HG03064 (cell line): ENCODE measurements at regions not wholly inside any gene's neighbourhood (a gene's known extent, or its start where the extent isn't known, plus 50 kb on each side); places are given as distances from the start of the nearest gene placed in this dataset.

Source experiments
- ATAC-seq: cut with Tn5 transposase; IDR thresholded peaks from one replicate; pipeline ENCODE4 v1.9.1; 2021; ENCODE audit warnings: low read depth; ENCODE audit not compliant: unreplicated experiment

DNA sequence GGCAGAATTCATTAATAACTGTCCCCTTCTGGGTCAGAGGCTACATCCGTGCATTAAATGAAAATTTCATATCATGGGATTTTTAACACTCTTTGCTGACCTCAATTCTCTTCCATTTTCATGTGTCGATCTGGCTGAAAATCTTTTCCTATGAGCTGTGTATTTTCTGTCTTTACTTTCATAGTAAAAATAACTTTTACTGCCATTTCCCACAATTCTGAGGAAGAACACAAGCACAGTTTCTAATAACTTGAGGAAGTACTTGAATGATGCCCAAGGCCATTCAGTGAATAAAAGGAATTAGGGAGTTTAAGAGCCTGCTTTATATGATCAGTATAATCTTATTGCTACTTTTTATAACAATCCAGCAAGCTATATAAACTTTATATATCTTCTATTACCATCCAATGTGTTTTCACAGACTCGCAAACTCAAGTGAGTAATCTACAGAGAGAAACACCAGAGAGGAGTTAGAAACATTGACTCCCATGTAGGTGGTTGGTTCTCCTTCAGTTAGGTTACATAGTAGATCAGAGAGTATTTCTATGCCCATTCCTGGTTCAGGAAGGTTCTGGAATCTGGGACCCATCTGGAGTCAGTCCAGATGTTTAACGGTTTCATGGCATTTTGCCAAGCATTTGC, 340.0 kb downstream of the FBXO15 start:
- ATAC-seq = no peak

DNA sequence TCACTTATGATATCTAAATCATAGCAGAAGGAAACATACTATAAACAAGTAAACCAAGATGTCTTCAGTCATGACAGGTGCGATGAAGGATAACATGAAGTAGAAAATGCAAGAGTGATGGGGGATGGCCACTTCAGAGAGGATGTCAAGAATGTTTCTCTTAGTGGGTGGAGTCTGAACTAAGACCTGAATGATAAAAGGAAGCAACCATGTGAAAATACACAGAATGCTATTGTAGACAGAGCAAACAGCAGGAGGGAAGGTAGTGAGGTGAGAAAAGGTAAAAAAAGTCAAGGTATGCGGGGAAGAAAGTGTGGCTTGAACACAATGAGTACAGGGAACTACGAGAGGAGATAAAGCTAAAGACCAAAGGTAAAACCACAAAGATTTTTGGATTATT, 341.6 kb downstream of the FBXO15 start:
- ATAC-seq = no peak

DNA sequence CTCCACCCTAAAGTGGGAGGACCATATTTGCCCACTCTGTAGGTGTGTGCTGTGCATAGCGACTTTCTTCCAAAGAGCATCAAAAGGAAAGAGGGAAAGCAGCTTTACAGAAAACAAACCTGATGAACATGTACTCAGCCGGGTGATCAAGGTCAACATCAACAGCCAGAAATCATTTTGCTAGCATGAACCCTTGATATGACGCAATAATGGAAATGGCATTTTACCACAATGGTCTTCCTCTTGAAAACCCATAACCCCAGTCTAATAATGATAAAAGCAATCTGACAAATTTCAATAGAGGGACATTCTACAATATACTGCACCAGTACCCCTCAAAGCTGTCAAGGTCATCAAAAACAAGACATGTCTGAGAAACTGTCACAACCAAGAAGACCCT, 350.2 kb downstream of the FBXO15 start:
- no peak for ATAC-seq

DNA sequence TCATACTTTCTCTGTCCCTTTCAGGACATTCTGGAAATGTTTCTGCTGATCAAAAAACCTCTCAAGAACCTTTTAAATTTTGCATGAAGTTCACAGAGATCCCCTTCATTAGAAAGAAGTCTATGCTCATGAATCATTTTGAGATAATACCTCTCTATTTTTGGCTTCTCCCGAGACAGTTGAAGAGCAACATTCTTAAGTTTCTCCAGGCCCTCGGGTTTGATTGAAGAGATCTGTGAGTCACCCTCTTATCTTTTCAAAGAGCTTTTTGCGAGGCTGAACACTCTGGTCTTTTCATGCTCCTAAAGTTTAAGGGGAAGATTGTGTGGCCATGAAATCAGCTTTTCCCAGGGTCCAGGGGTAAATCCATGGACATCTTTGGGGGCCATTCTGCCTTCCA, 354.2 kb downstream of the FBXO15 start:
- ATAC-seq = no peak

DNA sequence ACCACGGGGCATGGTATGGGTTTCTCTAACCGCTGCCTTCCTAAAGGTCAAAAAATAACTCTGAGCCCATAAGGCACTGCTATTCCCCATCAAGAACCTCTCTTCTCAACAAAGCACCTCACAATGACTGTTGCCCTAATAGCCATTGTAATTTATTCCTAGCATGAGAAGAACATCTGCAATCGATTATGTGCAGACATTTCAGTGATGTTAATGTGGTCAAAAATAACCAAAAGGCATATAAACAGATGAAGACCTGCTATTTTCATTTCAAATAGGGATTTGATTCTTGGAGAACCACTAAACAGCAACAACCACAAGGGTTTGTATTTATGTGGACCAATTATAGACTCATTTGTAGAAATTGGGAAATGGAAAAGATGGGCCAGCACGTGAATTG, 356.6 kb downstream of the FBXO15 start:
- no peak for ATAC-seq

DNA sequence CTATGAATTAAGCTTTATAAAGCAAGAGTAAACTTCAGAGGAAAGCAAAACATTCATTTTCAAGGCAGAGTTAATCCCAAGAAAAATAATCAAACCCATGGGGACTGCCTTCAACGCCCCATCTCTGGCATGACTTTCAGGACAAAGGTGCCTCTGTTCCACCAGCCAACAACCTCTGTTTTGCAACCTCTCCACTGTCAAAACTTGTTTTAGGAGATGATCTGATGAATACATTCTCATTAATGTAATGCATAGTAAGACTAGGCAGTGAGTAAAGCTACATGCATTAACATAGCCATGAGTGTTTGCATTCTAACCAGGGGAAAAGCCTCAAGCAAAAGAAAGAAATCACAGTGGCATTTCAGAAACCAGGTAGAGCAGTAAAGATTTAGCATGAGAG, 357.0 kb downstream of the FBXO15 start:
- no peak for ATAC-seq

DNA sequence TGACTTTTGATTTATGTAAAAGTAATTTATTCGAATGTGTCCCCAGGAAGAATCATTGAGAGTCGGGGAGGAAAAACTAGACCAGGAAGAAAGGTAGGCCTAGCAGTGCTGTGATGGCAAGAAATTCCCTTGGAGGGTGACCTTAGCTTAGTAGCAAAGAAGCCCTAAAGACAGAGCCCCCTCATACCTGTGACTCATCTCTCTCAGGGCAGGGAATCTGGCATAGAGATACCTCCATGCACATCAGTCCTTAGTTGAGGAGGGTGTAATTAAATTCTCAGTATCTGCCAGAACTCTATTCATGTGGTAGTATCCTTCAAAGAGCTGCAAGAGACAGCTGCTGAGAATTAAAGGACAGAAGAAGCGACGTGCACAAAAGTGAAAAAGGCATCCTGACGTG, 360.3 kb downstream of the FBXO15 start:
- ATAC-seq = no peak

DNA sequence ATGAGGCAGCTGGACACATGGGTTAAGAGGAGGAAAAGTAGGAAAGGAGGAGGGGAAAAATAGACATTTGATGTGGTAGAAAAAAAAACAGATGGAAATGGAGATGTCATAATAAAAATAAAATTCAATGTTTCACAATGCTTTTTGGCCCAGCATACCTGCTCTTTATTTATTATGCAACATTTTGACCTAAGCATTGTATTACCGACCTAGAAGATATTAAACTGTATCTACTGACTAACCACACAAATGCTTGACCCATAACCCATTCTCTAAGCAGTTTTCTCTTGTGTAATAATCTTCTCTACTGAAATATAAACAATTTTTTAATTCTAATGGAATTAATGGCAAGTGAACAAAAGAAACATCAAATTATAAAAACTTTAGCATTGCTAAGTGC, 362.3 kb downstream of the FBXO15 start:
- ATAC-seq = no peak

DNA sequence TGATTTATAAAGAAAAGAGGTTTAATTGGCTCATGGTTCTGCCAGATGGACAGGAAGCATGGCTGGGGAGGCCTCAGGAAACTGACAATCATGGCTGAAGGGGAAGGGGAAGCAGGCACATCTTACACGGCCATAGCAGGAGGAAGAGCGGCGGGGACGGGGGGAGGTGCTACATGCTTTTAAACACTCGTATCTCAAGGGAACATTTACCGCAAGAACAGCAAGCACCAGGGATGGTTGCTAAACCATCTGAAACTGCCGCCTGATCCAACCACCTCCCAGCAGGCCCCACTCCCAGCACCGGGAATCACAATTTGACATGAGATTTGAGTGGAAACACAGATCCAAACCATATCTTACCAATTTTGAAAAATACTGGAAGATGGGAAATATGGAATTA, 362.8 kb downstream of the FBXO15 start:
- ATAC-seq = no peak

DNA sequence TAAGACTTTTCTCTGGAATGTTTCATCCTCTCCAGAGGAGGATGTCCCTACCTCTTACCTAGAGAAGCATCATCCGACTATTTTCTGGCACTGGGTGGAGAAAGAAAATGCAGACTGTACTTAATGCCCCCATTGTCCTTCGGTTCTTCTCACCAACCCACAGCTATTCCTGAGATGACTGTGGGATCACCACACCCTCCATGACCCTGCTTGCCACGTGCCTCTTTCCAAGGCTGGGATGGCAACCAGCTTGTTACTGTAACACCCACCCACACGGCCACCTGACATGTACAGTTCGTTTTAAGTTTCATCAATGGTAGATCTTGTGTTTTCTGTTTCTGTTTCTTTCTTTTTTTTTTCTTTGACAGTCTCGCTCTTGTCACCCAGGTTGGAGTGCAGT, 365.2 kb downstream of the FBXO15 start:
- ATAC-seq = no peak

DNA sequence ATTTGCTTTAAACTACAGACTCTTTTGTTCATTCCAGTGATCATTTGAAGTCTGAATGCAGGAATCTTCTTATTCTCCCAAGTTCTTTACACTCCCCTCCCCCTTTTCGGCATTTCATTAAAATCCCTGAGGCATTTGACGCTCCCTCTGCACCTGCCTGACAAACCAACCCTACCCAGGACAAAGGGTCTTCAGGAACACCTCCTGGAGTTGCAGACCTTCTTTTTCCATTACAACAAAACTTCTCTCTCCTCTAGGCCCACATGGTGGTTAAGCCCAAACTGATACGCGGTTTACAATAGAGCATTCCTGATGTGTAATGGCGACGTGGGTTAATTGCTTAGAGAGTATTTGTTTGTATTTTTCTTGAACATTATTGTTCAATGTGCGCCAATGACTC, 367.4 kb downstream of the FBXO15 start:
- no peak for ATAC-seq

DNA sequence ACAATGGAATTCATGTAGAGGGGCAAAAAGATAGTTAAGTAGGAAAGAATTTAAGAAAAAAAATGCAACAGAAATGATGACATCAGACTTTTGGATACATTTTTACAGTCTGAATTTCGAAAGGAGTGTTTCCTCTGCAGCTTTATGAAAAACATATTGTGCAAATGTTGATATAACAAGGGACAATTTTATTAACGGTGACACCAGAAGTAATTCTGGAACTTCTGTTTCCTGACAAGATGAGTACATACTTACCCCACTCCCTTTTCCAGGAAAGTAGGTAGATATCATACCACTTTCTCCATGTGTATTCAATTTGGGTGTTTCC, 369.6 kb downstream of the FBXO15 start:
- no peak for ATAC-seq

DNA sequence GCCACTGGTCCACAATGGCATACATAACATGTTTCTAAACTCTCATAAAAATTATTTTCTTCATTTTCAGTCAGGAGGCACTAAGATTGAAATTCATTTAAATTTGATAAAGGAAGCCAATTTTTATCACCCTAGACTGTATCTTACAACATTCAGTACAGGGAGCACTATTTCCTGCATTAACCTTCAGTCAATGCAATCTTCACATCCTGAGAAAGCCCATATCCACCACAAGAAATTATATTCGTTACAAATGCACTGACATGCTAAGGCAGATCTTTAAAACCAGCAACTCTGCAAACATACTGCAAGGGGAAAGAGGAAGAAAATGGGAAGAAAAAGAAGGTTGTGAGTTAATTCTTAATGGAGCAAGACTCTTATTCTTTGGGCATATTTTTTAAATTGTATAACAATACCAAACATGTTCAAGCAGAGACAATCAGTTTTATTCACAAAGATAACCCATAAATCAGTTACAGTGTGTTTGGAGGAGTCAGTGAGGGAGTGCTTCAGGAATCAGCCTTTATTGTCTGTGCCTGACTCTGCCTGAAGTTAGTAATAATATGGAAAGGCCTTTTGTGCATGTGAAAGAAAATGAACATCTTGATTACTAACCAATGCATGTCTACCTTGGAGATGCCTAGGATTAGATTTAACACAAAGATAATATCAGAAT, 370.1 kb downstream of the FBXO15 start:
- no peak for ATAC-seq

DNA sequence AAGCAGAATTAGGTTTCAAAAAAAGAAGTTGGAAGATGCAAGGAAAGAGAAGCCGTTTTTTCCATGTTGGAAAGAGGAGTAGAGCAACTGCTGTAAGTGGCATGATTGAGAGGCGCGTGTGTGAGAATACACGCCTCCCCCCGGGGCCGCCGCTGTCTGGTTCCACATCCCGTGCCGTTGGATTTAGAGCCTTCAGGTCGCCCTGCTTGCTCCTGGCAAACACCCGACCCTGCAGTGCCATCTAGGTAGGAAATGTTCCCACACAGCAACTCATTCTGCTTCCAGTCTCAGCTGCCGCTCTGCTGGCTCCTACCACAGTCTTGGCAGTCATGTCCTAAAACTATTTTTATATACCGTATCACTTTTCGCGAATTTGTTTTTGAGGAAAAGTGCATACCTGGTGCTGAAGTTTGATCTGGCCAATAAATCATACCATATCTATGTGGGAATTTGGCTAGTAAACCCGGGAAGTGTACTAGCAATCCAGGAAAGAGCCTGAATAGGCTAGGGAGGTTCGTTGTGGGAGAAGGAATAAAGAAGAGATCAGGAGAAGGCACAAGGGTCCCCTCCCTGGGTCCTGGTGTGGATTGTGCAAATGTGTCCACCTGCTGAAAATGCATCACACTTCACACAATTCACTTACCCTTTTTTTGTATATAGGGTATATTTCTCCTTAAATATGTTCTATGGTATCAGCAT, 372.7 kb downstream of the FBXO15 start:
- no peak for ATAC-seq

DNA sequence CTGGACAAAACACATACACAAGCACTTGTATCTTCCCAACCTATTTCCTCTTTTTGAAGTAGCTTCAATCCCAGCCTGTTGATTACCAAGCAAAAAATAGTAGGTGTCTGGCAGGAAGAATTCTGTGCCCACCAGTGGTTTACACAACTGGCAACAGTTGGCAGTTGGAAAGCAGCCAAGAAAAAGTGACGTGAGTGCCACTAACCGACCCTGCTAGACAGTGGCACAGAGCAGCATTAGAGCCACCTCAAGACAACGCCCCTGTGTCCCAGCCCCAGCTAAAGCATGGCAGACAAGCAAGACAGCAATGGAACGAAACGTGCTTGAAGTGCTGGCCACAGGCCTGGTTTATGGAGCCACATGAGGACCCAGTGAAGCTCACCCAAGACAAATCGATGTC, 379.6 kb downstream of the FBXO15 start:
- no peak for ATAC-seq

DNA sequence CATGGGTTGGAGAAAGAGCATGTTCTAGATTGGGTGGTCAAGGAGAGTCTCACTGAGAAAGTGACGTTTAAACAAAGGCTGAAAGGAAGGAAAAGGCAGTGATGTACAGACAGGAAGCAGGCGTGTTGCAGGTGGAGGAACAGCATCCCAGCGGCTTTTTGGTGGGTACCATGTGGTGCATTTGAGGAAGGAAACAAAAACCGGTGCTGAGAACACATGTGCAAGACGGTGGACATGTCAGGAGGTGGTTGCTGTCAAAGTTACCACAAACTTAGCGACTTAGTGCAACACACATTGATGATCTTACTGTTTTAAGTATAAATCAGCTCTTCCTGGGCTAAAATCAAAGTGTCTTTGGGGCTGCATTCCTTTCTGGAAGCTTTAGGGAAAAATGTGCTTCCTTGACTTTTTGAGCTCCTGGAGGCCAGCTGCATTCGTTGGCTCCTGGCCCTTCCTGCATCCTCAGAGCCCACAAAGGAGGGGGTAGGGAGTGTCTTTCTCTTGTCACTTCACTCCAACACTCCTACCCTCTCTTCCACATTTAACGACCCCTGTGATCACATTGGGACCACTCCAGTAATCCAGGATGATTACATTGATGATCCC, 380.6 kb downstream of the FBXO15 start:
- ATAC-seq = no peak

DNA sequence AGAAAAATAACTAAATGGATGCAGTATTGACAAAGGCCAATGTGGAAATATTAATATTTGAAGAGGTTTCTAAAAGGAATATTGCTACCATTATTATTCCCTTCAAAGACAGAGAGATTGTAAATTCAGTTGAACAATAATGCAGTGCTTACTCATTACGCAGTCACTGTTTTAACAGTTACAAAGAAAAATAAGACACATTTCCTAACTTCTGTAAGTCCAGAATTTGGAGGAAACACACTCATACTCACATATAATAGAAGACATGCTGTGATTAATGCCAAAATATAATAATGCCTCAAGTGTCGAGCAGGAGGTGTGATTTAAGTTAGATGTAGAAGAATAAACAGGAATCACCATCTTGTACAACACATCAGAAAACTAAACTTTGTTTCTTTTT, 389.2 kb downstream of the FBXO15 start:
- ATAC-seq = no peak

DNA sequence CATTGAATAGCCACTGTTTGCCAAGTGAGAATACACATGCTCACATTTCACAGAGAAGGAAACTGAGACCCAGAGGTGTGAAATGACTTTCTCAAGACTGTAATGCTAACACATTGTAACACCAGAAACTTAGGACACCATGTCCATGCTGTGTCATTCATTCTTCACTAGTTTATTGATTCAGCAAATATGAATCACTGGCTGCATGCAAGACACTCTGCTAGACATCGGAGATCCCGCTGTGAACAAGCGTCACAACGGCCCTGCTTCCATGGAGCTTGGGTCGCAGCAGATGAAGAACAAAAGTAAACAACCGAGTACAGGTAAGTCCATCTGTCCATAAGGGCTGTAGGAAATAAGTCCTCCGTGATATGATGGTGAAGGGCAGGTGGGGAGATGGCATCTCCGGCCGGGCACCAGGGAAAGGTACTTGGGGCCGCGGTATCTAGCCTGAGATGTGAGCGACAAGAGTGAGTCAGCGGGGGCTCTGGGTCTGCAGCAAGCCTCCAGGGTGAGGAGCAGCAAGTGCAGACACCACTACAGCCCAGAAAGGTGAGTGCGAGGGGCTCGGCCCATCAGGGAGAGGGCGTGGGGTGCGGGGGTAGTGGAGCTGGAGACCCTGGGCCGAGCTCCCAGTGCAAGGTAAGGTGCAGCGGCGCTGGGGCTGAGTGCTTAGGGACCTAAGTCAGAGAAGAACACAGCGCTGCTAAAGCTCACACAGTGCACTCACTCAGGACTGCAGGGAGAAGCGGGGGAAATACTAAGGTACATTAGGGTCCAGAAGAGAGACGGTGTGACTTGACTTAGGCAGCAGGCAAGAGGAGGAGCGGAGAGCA, 391.2 kb downstream of the FBXO15 start:
- ATAC-seq = no peak

DNA sequence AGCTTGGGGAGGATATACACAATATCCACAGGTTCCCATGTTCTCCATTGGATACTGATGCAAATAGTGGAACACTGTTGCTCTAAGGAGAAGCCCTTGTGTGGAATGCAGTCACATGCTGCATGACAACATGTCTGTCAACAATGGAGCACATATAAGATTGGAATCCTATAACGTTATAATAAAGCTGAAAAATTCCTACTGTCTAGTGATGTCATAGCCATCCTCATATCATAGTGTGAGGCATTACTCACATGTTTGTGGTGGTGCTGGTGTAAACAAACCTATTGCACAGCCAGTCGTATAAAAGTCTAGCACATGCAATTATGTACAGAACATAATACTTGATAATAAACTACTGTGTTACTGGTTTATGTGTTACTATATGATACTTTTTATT, 394.7 kb downstream of the FBXO15 start:
- no peak for ATAC-seq

DNA sequence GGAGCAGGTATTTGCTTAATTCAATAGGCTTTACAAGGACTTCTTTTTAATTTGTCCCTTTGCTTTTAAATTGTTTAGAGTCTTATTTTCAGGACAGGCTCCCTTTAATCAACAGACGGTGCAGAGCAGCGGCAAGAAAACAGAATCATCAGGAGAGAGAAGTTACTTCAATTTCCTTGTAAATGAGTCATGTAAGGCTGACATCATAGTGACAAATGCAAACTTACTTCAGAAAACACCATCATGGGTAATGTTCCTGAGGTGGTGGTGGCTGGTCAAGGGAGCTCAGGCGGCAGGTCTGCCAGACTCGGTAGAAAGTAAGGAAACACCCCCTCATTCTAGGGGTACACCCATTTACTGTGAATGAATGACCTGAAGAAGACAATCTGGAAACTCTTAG, 395.1 kb downstream of the FBXO15 start:
- ATAC-seq = no peak

DNA sequence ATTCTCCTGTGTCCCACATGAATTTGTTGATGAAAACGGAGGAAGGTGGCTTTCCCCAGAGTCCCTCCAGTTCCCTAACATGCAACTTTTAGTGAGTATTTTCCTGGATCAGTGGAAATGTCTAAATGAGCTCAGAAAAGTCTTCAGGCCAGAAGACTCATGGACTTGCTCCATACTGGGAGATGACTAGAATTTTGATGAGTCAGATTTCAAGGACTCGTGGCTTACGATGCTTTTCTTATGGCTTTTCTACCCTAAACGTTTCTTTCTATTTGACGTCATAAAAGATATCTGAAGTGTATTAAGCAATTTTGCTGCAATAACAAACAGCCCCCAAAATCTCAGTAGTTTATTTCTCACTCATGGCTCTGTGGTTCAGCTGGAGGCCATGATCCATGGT, 397.6 kb downstream of the FBXO15 start:
- no peak for ATAC-seq
